H9 (cell line): ENCODE measurements at regions not wholly inside any gene's neighbourhood (a gene's known extent, or its start where the extent isn't known, plus 50 kb on each side); places are given as distances from the start of the nearest gene placed in this dataset.
"Not testable (repeated sequence)": the region's sequence is repeated elsewhere in the genome, so short reads cannot be mapped to it uniquely, and the experiment has no call there.

ENCODE experiments used
- DNase-seq: peaks from one replicate; pipeline ENCODE4 v3.0.0-alpha.2; 2017
- H2AFZ ChIP-seq: one replicate; pipeline ENCODE4 v1.6.1; 2013; ENCODE audit warnings: mild to moderate bottlenecking, low read length, control low read depth, moderate library complexity
- H2AK5ac ChIP-seq: 2 replicates; pipeline ENCODE4 v1.6.1; 2013; ENCODE audit warnings: low read length, control low read depth, mixed read lengths; ENCODE audit not compliant: insufficient read length
- H2BK120ac ChIP-seq: one replicate; pipeline ENCODE4 v1.6.1; 2013; ENCODE audit warnings: low read depth, mild to moderate bottlenecking, low read length, control low read depth, inconsistent platforms; ENCODE audit not compliant: poor library complexity, severe bottlenecking
- H2BK12ac ChIP-seq: 2 replicates; pipeline ENCODE4 v1.6.1; 2013; ENCODE audit warnings: low read length, control low read depth, mixed read lengths, low read depth; ENCODE audit not compliant: insufficient read length
- H2BK15ac ChIP-seq: 2 replicates; pipeline ENCODE4 v1.6.1; 2013; ENCODE audit warnings: low read depth, low read length, control low read depth
- H2BK20ac ChIP-seq: one replicate; pipeline ENCODE4 v1.6.1; 2013; ENCODE audit warnings: low read depth, mild to moderate bottlenecking, low read length, control low read depth, inconsistent platforms; ENCODE audit not compliant: poor library complexity, severe bottlenecking
- H2BK5ac ChIP-seq: 2 replicates; pipeline ENCODE4 v1.6.1; 2013; ENCODE audit warnings: low read length, control low read depth, mixed read lengths; ENCODE audit not compliant: insufficient read length
- H3K14ac ChIP-seq: 2 replicates; pipeline ENCODE4 v1.6.1; 2013; ENCODE audit warnings: low read length, control low read depth; ENCODE audit not compliant: insufficient read depth
- H3K18ac ChIP-seq: 2 replicates; pipeline ENCODE4 v1.6.1; 2013; ENCODE audit warnings: low read depth, mild to moderate bottlenecking, mixed read lengths, low read length, control low read depth; ENCODE audit not compliant: insufficient read length
- H3K23ac ChIP-seq: 2 replicates; pipeline ENCODE4 v1.6.1; 2013; ENCODE audit warnings: low read length, control low read depth, mixed read lengths, low read depth; ENCODE audit not compliant: insufficient read length
- H3K23me2 ChIP-seq: 2 replicates; pipeline ENCODE4 v1.6.1; 2013; ENCODE audit warnings: low read depth, mild to moderate bottlenecking, mixed read lengths, low read length, control low read depth; ENCODE audit not compliant: insufficient read length, poor library complexity, severe bottlenecking
- H3K27ac ChIP-seq: 2 replicates; pipeline ENCODE4 v1.5.1; 2013; ENCODE audit warnings: low read length, control low read depth, mixed read lengths, low read depth; ENCODE audit not compliant: insufficient read length
- H3K27me3 ChIP-seq: 2 replicates; pipeline ENCODE4 v1.6.1; 2013; ENCODE audit warnings: low read length, control low read depth, inconsistent platforms; ENCODE audit not compliant: insufficient read depth
- H3K4ac ChIP-seq: 2 replicates; pipeline ENCODE4 v1.6.1; 2013; ENCODE audit warnings: low read depth, mild to moderate bottlenecking, control low read depth, inconsistent platforms, low read length, moderate library complexity
- H3K4me1 ChIP-seq: 2 replicates; pipeline ENCODE4 v1.6.1; 2013; ENCODE audit warnings: low read length, control low read depth, inconsistent platforms; ENCODE audit not compliant: insufficient read depth
- H3K4me2 ChIP-seq: 2 replicates; pipeline ENCODE4 v1.6.1; 2013; ENCODE audit warnings: low read length, control low read depth, mixed read lengths; ENCODE audit not compliant: insufficient read length, insufficient read depth
- H3K56ac ChIP-seq: 2 replicates; pipeline ENCODE4 v1.6.1; 2013; ENCODE audit warnings: low read depth, mild to moderate bottlenecking, mixed read lengths, low read length, control low read depth; ENCODE audit not compliant: insufficient read length
- H3K79me1 ChIP-seq: 2 replicates; pipeline ENCODE4 v1.6.1; 2013; ENCODE audit warnings: low read depth, mild to moderate bottlenecking, moderate library complexity, low read length, control low read depth, inconsistent platforms; ENCODE audit not compliant: insufficient read depth, poor library complexity, severe bottlenecking
- H3K79me2 ChIP-seq: 2 replicates; pipeline ENCODE4 v1.6.1; 2013; ENCODE audit warnings: low read length, control low read depth, inconsistent platforms; ENCODE audit not compliant: insufficient read depth
- H3K9ac ChIP-seq: 2 replicates; pipeline ENCODE4 v1.6.1; 2013; ENCODE audit warnings: low read length, control low read depth, mixed read lengths; ENCODE audit not compliant: insufficient read length; ENCODE audit errors: extremely low read depth
- H3K9me3 ChIP-seq: one replicate; pipeline ENCODE4 v1.6.1; 2013; ENCODE audit warnings: low read depth, low read length, inconsistent platforms; ENCODE audit not compliant: control insufficient read depth
- H3T11ph ChIP-seq: one replicate; pipeline ENCODE4 v1.6.1; 2013; ENCODE audit warnings: mild to moderate bottlenecking, low read length, control low read depth, inconsistent platforms
- H4K20me1 ChIP-seq: one replicate; pipeline ENCODE4 v1.6.1; 2013; ENCODE audit not compliant: control insufficient read depth, insufficient read length, insufficient read depth
- H4K5ac ChIP-seq: 2 replicates; pipeline ENCODE4 v1.6.1; 2013; ENCODE audit warnings: low read depth, mild to moderate bottlenecking, mixed read lengths, low read length, control low read depth; ENCODE audit not compliant: insufficient read length
- H4K8ac ChIP-seq: replicated peaks from 2 replicates; pipeline ENCODE4 v1.6.1; 2013; ENCODE audit warnings: low read length, control low read depth, mixed read lengths, low read depth; ENCODE audit not compliant: insufficient read length
- H4K91ac ChIP-seq: 2 replicates; pipeline ENCODE4 v1.6.1; 2013; ENCODE audit warnings: low read depth, mild to moderate bottlenecking, moderate library complexity, mixed read lengths, low read length, control low read depth; ENCODE audit not compliant: insufficient read length
- H3K27ac Mint-ChIP-seq, 3 experiments: 2 replicates in 2 of 3; 3 replicates in 1 of 3; pipeline ENCODE4 v1.8.0; 2020 to 2021; ENCODE audit warnings: mixed read lengths in 3 of 3, mild to moderate bottlenecking in 1 of 3, moderate library complexity in 1 of 3
- H3K27me3 Mint-ChIP-seq: 2 replicates; pipeline ENCODE4 v1.8.0; 2021; ENCODE audit warnings: low read depth, mild to moderate bottlenecking, moderate library complexity, mixed read lengths
- H3K36me3 Mint-ChIP-seq, 3 experiments: 2 replicates in 2 of 3; 3 replicates in 1 of 3; pipeline ENCODE4 v1.8.0; 2020 to 2021; ENCODE audit warnings: low read depth in 3 of 3, mixed read lengths in 3 of 3; ENCODE audit not compliant: insufficient read depth in 1 of 3
- H3K4me1 Mint-ChIP-seq, 2 experiments: 2 replicates each; pipeline ENCODE4 v1.8.0; 2020; ENCODE audit warnings: mixed read lengths in 2 of 2
- H3K4me3 Mint-ChIP-seq, 2 experiments: 2 replicates in 1 of 2; 3 replicates in 1 of 2; pipeline ENCODE4 v1.8.0; 2020 to 2021; ENCODE audit warnings: mild to moderate bottlenecking in 2 of 2, mixed read lengths in 2 of 2, moderate library complexity in 1 of 2
- H3K9me3 Mint-ChIP-seq, 2 experiments: 2 replicates in 1 of 2; 3 replicates in 1 of 2; pipeline ENCODE4 v1.8.0; 2020; ENCODE audit warnings: mild to moderate bottlenecking in 2 of 2, mixed read lengths in 2 of 2, moderate library complexity in 1 of 2
- WGBS: extraction: QIAGEN DNeasy Blood & Tissue Kit; methylation state at CpG from one replicate; pipeline ENCODE4 v1.1.7; 2013; ENCODE audit warnings: missing lambda C conversion rate, low lambda C conversion rate, mixed read lengths; ENCODE audit not compliant: insufficient read length; ENCODE audit errors: extremely low coverage; 5-methylcytosine and 5-hydroxymethylcytosine counted together

GRCh38 chr16:29348748-29349147 lies 57.8 kb downstream of the NPIPB11 start:
- H3K23me2 ChIP-seq, H3K14ac ChIP-seq, H3K9ac ChIP-seq, H3K36me3 Mint-ChIP-seq, H4K8ac ChIP-seq, H3K9me3 Mint-ChIP-seq, H3K9me3 ChIP-seq, H3K27me3 Mint-ChIP-seq, H2AFZ ChIP-seq, H3K4me2 ChIP-seq, H2AK5ac ChIP-seq, H3K27ac Mint-ChIP-seq, H3K4ac ChIP-seq, H3T11ph ChIP-seq, H3K56ac ChIP-seq, H2BK120ac ChIP-seq, H2BK20ac ChIP-seq, H3K79me1 ChIP-seq, H3K27me3 ChIP-seq, H4K20me1 ChIP-seq, H4K91ac ChIP-seq, H4K5ac ChIP-seq, H3K79me2 ChIP-seq, H2BK5ac ChIP-seq, H3K23ac ChIP-seq, H3K4me3 Mint-ChIP-seq, H2BK12ac ChIP-seq, DNase-seq, H3K27ac ChIP-seq, H3K4me1 ChIP-seq, H3K18ac ChIP-seq, H2BK15ac ChIP-seq: not testable (repeated sequence)
- H3K4me1 Mint-ChIP-seq: peaks cover 11 to 14% of the 10 kb centered on the region in 2 experiments
- no CpG with 5 or more reads among the region's 3 CpGs for WGBS

- WGBS: no CpG with 5 or more reads among the region's 2 CpGs
- H2BK120ac ChIP-seq, H3K27ac ChIP-seq, H3K9me3 Mint-ChIP-seq, H3K27me3 ChIP-seq, H3K9ac ChIP-seq, H3K79me1 ChIP-seq, H3K4ac ChIP-seq, H3K18ac ChIP-seq, H3T11ph ChIP-seq, H3K36me3 Mint-ChIP-seq, H3K56ac ChIP-seq, H3K4me1 ChIP-seq, DNase-seq, H4K8ac ChIP-seq, H2AK5ac ChIP-seq, H2BK20ac ChIP-seq, H3K79me2 ChIP-seq, H2BK5ac ChIP-seq, H3K23ac ChIP-seq, H4K91ac ChIP-seq, H3K4me3 Mint-ChIP-seq, H3K23me2 ChIP-seq, H2BK12ac ChIP-seq, H4K20me1 ChIP-seq, H2BK15ac ChIP-seq, H3K27me3 Mint-ChIP-seq, H3K27ac Mint-ChIP-seq, H3K4me2 ChIP-seq, H3K9me3 ChIP-seq, H2AFZ ChIP-seq, H3K14ac ChIP-seq, H4K5ac ChIP-seq: not testable (repeated sequence)
- peaks cover 11 to 14% of the 10 kb centered on the region in 2 experiments for H3K4me1 Mint-ChIP-seq
These were observed 58.3 kb downstream of the NPIPB11 start for GRCh38 chr16:29348123-29348690.
